ENCODE measurements at regions not wholly inside any gene's neighbourhood (a gene's known extent, or its start where the extent isn't known, plus 50 kb on each side); places are given as distances from the start of the nearest gene placed in this dataset.

DNA sequence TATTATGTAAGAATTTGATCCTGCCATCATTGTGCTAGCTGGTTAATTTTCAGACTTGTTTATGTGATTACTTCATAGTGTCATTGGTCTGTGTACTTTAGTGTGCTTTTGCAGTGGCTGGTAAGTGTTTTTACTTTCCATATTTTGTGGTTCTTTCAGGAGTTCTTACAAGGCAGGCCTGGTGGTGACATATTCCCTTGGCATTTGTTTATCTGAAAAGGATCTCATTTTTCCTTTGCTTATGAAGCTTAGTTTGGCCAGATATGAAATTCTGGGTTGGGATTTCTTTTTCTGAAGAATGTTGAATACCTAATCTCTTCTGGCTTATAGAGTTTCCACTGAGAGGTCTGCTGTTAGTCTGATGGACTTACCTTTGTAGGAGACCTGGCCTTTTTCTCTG is 72.8 kb upstream of the MC4R start:
- H3K36me3 ChIP-seq, result no peaks in the 10 kb centered on the region
- no peak overlapping the region for H3K4me3 ChIP-seq
- no peaks in the 10 kb centered on the region for H3K9me3 ChIP-seq
- no peak for DNase-seq
- no peaks in the 10 kb centered on the region for H3K27me3 ChIP-seq

DNA sequence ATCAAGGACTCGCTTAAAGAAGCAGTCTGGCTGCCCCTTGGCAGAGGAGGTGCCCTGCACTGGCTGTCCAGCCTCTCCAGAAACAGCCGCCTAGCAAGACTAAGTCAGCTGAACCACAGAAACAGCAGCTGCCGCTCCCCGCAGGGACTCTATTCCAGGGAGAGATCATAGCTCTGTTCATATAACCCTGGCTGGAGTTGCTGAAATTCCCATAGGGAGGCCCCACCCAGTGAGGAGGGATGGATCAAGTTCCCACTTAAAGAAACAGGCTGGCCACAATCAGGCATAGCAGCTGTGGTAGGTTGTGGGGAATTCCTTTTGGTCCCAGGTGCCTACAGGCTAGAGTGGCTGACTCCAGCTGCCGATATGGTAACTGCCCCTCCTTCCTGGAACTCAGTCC is 74.2 kb upstream of the MC4R start:
- Histone ChIP-seq H3K4me3 (no peak overlapping the region), H3K27me3 (no peaks in the 10 kb centered on the region), H3K9me3 (no peaks in the 10 kb centered on the region), H3K36me3 (no peaks in the 10 kb centered on the region)
- DNase-seq, result peak; percentile 5

DNA sequence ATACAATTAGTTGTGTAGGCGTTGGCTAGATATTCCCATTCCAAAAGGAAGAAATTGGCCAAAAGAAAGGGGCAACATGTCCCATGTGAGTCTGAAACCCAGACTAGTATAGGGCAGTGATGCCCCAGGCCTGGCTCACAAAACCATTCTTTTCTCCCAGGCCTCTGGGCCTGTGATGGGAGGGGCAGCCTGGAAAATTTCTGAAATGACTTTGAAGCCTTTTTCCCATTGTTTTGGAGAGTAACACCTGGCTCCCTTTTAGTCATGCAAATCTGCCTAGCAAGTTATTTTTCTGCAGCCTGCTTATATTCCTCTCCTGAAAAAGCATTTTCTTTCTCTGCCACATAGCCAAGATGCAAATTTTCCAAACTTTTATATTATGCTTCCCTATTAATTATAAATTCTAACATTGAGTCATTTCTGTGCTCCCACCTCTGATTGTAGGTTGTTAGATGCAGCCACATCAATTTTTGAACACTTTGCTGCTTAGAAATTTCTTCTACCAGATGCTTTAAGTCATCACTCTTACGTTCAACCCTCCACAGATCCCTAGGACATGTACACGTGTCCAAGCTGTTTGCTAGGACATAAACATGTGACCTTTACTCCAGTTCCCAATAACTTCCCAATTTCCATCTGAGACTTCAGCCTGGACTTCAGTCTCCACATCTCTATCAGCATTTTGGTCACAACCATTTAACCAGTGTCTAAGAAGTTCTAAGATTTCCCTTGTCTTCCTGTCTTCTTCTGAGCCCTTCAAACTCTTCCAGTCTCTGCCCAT is 76.1 kb upstream of the MC4R start:
- no peaks in the 10 kb centered on the region for H3K9me3 ChIP-seq

DNA sequence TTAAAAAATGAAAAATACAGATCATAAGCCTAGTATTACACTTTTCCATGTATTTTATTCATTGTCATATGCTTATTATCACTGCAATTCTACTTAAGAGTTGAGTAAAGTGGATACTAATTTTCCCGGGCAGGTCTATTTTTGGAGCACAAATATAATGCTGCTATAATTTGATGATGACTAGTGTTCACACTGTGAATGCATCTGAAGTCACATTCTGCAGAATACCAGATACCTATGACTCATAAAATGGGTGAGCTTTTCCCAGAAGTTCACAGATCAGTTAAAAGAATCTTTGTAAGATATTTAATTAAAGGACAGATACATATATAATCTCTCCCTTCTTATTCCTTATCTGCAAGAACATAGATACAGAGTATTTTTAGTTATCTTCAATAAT is 79.8 kb upstream of the MC4R start:
- H3K9me3 ChIP-seq, result no peaks in the 10 kb centered on the region
- DNase-seq, result no peak
- H3K4me3 ChIP-seq, result no peak overlapping the region
- no peaks in the 10 kb centered on the region for H3K36me3 ChIP-seq
- no peaks in the 10 kb centered on the region for H3K27me3 ChIP-seq

More for the DNA sequence above, 76.1 kb upstream of the MC4R start:
- H3K27me3 ChIP-seq, result no peaks in the 10 kb centered on the region
- DNase-seq, result no peak
- no peak overlapping the region for H3K4me3 ChIP-seq
- no peaks in the 10 kb centered on the region for H3K36me3 ChIP-seq

DNA sequence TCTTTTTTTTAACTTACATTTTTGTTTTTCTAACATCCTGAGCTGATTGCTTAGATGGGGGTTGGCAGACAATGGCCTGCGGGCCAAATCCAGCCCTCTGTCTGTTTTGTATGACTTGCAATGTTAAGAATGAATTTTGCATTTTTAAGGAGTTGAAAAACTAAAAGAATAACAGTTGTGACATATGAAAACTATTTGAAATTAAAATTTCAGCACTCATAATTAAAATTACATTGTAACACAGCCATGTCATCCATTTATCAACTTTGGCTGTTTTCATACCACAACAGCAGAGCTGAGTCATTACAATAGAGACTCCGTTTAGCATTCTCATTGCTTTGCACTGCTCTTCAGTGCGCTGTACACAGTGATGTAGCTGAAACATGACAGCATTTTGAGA is 94.1 kb upstream of the MC4R start:
- Histone ChIP-seq H3K4me3 (no peak overlapping the region), H3K36me3 (no peaks in the 10 kb centered on the region)
- DNase-seq, result no peak

DNA sequence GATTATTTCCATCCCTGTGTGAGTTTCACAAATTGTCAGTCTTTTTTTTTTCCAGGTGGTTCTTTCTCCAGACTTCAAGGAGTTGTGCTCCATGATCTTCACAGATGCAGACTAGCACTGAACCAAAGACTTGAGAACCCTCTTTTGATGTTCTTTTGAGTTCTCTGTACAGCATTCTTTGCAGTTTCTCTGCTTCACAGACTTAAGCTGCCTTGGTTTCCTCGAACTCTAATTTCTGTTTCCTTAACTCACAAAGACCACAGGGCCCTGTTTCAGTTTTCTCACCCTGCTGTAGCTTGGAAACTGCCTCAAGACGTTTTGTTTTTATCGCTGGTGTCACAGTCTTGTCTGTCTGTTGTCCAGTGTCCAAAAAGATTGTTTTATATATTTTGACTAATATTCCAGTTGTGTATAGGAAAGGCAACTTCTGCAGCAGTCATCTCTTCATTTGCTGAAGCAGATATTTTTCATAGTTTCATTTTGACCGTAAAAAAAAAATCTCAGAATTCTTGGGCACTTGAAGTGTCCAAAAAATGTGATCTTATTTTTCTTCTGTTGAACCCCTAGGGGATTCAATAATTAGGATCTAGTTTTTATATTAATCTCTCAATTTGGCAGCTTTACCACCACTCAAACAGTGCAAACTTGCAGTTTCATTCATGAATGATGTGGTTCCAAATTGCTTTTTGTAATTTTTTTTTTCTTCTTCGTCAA is 97.0 kb upstream of the MC4R start:
- DNase-seq, result no peak
- H3K9me3 ChIP-seq, result no peaks in the 10 kb centered on the region
- H3K4me3 ChIP-seq, result no peak overlapping the region
- H3K27me3 ChIP-seq, result no peaks in the 10 kb centered on the region
- no peaks in the 10 kb centered on the region for H3K36me3 ChIP-seq

More for the DNA sequence above, 94.1 kb upstream of the MC4R start:
- Histone ChIP-seq H3K27me3 (no peaks in the 10 kb centered on the region), H3K9me3 (no peaks in the 10 kb centered on the region)

DNA sequence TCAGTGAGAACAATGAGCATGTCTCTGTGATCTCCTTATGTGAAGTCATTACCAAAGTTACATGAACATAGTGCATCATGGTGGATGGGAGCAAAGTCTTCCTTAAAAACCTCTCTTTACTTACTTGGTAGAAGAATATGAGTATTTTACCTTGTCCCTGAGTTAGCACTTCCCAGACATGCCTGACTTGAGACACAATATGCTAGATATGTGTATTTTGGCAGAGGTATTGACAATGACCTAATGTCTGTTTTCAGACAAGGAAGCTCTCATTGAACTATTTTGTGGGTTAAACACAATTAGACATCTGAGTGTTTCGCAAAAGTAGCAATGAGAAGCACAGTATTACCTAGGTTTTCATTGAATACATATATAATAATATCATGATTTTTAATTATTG is 99.1 kb upstream of the MC4R start:
- no peak for DNase-seq
- H3K4me3 ChIP-seq, result no peak overlapping the region
- H3K27me3 ChIP-seq, result no peaks in the 10 kb centered on the region
- no peaks in the 10 kb centered on the region for H3K36me3 ChIP-seq
- H3K9me3 ChIP-seq, result no peaks in the 10 kb centered on the region

DNA sequence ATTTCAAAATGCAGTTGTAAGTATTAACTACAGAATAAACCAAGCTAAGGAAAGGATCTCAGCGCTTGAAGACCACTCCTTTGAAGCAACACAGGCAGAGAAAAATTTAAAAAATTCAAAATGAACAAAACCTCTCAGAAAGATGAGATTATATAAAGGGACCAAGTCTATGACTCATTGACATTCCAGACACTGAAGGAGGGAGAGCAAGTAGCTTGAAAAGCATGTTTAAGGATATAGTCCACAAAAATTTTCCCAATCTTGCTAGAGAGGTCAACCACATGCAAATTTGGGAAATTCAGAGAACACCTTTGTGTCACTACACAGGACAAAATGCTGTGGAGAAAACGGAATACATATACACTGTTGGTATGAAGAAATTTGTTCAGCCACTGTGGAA is 112.6 kb upstream of the MC4R start:
- no peaks in the 10 kb centered on the region for H3K36me3 ChIP-seq
- H3K27me3 ChIP-seq, result no peaks in the 10 kb centered on the region
- DNase-seq, result no peak
- H3K4me3 ChIP-seq, result no peak overlapping the region
- H3K9me3 ChIP-seq, result no peaks in the 10 kb centered on the region

DNA sequence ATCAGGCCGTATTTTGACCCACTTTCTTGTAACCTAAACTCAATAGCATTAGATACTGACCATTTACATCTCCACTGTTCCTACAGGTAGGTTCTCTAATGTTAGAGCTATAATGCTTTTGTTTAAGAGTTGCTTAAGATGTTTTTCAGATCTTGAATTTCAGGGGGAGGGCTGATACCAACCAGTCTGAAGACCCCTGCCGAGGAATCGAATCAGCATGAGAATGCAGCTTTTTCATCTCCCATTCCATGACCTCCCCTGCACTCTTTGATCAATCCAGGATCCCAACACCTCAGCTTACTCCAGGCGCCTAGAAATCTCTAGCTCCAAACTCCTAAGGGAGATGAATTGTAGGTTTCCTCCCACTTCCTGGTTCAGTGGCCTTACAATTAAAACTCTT is 120.5 kb upstream of the MC4R start:
- Histone ChIP-seq H3K27me3 (no peaks in the 10 kb centered on the region), H3K36me3 (no peaks in the 10 kb centered on the region), H3K4me3 (no peak overlapping the region), H3K9me3 (no peaks in the 10 kb centered on the region)
- DNase-seq, result no peak

DNA sequence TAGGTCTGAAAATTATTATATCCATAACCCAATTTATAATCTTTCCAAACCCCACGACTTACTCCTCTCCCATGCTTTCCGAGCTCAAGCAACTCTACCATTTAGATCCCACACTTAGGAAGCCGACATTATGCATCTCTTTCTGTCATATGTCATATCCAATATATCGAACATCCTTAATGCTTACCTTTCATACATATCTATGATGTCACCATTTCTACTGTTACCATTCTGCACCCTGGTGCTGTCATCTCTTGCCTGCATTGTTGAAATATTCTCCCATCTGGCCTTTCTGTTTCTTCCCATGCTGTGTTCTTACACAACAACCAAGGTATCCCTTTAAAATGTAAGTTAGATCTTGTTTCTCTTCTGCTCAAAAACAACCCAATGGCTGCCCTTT is 127.1 kb upstream of the MC4R start:
- no peak for DNase-seq
- H3K27me3 ChIP-seq, result peaks cover 3% of the 10 kb centered on the region; the same call in 1 of the 2 replicates
- H3K4me3 ChIP-seq, result no peak overlapping the region
- no peaks in the 10 kb centered on the region for H3K36me3 ChIP-seq
- H3K9me3 ChIP-seq, result no peaks in the 10 kb centered on the region

DNA sequence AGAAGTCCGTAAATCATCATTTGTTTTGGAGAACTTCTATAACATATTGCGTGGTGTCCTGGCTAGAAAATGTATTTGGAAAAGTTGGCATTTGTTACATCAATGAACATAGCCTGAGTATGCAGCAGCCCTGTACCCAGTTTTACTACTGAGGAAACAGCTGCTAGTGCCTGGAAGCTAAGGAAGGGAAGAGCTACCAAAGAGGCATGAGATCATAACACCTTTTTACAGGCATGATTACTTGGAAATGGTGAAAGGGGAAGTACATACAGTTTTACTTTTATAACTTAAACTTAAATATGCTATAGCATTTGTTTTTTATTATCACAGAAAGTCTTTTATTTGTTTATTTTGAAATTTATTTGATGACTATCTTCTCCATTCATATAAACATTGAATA is 128.4 kb upstream of the MC4R start:
- Histone ChIP-seq H3K36me3 (no peaks in the 10 kb centered on the region), H3K27me3 (peaks cover 3% of the 10 kb centered on the region; the same call in 1 of the 2 replicates), H3K9me3 (no peaks in the 10 kb centered on the region), H3K4me3 (no peak overlapping the region)
- no peak for DNase-seq

DNA sequence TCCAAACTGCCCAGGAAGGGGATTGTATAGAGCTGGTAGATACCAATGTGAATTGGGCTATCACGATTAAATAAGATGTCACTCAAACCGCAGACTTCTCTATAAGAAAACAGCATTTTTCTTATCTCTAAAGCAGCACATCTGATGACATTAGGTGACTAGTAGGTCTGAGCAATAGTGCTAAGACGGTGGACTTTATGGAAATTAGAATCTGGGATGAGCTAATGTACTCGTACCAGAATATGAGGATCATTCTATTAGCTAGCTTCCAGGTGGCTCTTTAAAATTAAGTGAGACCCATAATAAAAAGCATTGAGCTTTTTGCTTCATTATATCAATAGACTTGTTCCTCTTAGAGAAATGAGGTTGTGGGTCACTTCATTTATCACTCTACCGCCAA is 130.0 kb upstream of the MC4R start:
- H3K9me3 ChIP-seq, result no peaks in the 10 kb centered on the region
- no peak overlapping the region for H3K4me3 ChIP-seq
- H3K27me3 ChIP-seq, result peaks cover 3% of the 10 kb centered on the region; the same call in 1 of the 2 replicates
- no peaks in the 10 kb centered on the region for H3K36me3 ChIP-seq
- no peak for DNase-seq

DNA sequence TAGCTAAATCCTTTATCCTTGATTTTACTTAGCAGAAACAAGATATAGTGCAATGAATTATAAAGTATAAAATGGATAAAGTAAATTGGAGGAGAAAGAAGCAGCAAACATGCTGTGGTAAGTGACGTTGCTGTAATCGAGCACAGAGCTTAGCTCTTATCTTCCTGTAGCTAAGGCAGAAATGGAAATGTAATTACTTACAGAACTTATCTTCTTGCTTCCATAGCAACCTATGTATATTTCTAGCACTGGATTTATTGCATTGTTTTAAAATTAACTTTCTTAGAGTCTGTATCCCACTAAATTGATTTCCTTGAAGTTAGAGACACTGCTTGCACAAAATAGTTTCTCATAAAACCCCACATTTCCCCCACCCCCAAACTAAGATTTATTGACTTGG is 130.6 kb upstream of the MC4R start:
- DNase-seq, result no peak
- Histone ChIP-seq H3K9me3 (no peaks in the 10 kb centered on the region), H3K36me3 (no peaks in the 10 kb centered on the region), H3K27me3 (peaks cover 3% of the 10 kb centered on the region; the same call in 1 of the 2 replicates), H3K4me3 (no peak overlapping the region)

DNA sequence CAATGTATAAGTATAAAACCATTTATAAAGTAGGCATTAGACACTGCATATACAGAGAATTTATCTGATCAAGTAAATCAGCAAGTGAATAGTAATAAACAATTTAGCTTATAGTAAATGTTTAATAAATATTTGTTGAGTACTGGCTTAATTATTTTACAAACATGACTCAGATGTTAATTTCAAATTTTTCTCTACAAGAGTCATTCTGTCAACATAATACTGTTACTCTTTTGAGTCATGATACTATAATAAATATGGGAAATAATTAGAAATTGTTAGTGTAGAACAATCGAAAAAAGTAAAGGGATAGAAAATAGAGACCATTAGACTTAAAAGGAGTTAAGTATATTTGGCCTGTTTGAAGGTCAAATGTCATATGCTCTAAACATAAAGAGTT is 133.6 kb upstream of the MC4R start:
- no peaks in the 10 kb centered on the region for H3K36me3 ChIP-seq
- peaks cover 3% of the 10 kb centered on the region; the same call in 1 of the 2 replicates for H3K27me3 ChIP-seq
- DNase-seq, result no peak
- no peak overlapping the region for H3K4me3 ChIP-seq
- H3K9me3 ChIP-seq, result no peaks in the 10 kb centered on the region

DNA sequence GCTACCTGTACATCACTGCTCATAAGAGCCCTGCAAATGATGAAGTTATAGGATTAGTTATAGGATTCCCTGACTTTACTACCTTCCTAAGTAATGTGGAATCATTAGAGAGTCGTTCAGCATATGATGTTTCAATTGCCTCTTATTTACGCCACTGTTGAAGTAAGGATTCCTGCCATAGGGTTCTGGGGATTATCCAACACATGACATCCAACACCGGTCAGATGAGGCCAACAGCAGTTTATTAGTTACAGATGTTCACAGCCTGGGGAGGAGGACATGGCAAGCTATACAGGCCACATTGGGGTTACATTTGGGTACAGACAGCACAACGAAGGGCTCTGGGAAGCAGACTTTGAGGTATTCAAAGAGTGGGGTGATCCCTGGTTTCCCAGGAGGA is 134.1 kb upstream of the MC4R start:
- Histone ChIP-seq H3K36me3 (no peaks in the 10 kb centered on the region), H3K27me3 (peaks cover 3% of the 10 kb centered on the region; the same call in 1 of the 2 replicates), H3K9me3 (no peaks in the 10 kb centered on the region), H3K4me3 (no peak overlapping the region)
- DNase-seq, result no peak

DNA sequence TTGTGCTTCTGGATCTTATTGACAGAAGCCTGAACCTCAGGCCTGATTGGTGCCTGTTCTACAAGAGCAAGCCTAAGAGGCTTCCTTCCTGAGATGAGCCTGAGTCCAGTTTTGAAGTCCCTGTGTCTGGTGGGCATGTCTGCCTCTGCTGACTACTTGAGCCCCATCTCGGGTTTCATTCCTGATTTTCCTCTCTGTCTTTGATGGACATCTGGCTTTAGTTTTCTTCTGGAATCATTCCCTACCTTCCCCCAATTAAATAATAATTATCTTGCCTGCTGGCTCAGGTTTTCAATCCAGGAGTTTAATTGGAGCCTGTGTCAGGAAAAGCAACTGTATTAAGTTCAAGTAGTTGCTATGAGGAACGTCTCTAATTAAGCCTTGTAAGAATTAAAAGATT is 135.5 kb upstream of the MC4R start:
- H3K4me3 ChIP-seq, result no peak overlapping the region
- no peak for DNase-seq
- H3K9me3 ChIP-seq, result no peaks in the 10 kb centered on the region

DNA sequence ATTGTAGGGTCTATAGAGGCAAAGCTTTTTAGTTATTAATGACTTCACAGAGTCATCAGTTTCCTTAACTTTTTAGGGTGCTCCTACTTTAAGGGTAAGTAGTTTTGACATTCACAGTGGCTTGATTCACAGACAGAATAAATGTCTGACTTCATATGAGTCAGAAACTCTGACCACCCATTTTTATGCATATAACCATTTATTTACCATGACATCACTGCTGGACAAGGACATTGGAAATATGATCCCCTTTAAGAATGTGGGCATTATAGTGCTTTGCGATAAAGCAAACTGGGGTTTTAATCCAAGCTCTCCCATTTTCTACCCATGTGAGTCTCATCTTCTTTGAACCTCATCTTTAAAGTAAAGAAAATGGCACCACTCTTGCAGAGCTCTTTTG is 162.0 kb upstream of the MC4R start:
- Histone ChIP-seq H3K9me3 (no peaks in the 10 kb centered on the region), H3K4me3 (no peak overlapping the region), H3K36me3 (no peaks in the 10 kb centered on the region), H3K27me3 (peaks cover 4% of the 10 kb centered on the region; the same call in 1 of the 2 replicates)
- no peak for DNase-seq

More for the DNA sequence above, 135.5 kb upstream of the MC4R start:
- Histone ChIP-seq H3K36me3 (no peaks in the 10 kb centered on the region), H3K27me3 (peaks cover 3% of the 10 kb centered on the region; the same call in 1 of the 2 replicates)

DNA sequence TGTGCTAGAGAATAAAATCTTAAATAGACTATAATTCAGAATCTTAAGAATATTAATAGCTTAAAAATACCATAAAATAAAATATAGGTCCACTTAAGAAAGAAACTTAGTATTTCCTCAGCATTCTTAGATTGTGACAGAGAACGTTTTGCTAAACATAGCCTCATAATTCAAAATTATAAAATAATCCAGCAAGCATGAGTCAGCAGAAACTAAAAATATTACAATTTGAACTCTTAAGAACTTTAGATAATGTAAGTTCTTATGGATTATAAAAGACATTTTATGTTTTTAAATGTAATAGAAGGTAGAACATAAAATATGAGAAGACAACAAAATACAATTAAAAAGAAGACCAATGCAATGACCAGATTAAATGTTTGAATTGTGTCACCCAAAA is 164.5 kb upstream of the MC4R start:
- H3K9me3 ChIP-seq, result no peaks in the 10 kb centered on the region
- no peak overlapping the region for H3K4me3 ChIP-seq
- peaks cover 4% of the 10 kb centered on the region; the same call in 1 of the 2 replicates for H3K27me3 ChIP-seq
- H3K36me3 ChIP-seq, result no peaks in the 10 kb centered on the region
- DNase-seq, result no peak

Measured in MG63 (cell line).